ENCODE measurements at regions not wholly inside any gene's neighbourhood (a gene's known extent, or its start where the extent isn't known, plus 50 kb on each side); places are given as distances from the start of the nearest gene placed in this dataset.
"Not testable (repeated sequence)": the region's sequence is repeated elsewhere in the genome, so short reads cannot be mapped to it uniquely, and the experiment has no call there.

DNA sequence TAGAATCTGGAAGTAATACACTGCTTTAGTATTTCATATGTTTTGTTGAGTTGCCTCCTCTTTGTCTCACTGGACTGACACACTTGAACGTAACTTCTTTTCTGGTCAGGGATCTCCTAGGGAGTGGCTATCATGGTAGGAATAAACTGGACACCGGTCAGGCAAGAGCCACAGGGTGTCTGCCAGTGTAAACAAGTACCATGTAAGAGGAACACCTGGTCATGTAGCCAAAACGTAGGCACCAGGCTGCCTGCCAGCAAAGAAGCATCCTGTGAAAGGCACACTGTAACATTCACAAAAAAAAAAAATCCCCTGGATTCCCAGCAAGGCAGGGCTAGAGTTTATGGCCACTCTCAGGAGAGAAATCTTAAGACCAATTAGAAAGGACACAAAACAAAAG is 372.8 kb upstream of the RND3 start:
- peak; percentile 91 for DNase-seq (ENCODE audit: low spot score)
- ATAC-seq, result peak; percentile 98

- DNase-seq (ENCODE audit: low spot score) (no peak), ATAC-seq (peak; percentile 9)
These were observed 372.4 kb upstream of the RND3 start for GRCh38 chr2:150859877-150860276.

DNA sequence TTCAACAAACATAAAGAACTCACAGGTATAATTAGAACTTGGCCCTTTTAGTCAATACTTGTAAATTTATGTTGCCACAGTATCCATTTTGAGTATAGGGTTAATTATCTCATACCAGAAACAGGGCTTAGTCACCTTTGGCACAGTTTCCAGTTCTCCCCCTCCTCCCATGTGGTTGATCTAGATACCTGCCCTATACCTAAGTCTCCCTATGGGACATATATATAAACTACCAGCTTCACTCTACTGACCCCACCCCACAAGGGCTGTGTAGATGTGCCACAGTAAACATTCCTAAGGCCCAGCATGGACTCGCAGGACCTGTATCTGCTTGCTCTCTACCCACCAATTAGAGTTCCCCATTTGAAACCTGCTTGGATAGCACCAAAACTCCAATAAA is 371.7 kb upstream of the RND3 start:
- no peak for ATAC-seq
- DNase-seq (ENCODE audit: low spot score), result no peak

DNA sequence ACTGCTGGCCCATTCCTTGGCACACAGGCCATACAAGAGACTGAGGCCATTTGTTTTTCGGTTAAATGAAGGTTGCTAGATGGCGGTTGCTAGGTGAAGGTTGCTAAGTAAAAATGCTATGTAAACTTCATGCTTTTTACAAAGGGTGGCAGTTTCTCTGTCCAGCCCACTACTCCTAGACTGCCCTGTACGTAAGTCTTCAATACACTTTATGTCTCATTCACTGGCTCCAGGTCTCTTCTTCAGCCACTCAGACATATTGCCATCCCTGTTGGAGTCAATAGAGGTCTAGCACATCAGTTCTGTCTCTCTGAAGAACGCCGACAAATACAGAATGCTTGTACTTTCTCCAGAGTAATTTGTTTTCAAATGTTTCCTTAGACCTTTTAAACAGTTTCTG is 370.9 kb upstream of the RND3 start:
- ATAC-seq, result no peak
- no peak for DNase-seq (ENCODE audit: low spot score)

DNA sequence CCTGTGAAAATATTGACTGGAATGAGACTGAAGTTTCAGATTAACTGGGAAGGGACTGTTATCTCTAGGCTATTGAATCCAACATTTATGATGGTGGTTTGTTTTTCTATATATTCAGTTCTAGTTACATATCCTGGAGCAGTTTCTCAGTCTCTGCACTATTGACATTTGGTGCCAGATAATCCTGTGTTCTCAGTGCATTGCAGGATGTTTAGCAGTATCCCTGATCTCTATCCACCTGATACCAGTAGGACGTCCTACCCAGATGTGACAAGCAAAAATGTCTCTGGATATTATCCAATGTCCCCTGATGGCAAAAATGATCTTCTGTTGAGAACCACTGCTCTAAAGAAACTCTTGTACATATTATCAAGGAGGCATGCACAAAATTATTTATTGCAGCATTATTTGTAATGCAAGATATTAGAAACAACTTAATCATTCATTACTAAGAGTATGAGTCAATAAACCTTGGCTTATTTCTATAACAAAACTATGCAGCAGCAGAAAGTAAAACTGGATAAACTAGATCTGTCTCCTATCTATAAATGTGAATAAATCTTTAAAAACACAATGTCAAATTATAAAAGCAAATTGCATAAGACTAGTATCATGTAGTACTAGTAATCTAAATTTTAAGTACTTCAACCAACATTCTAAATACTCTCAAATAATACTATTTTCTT is 369.3 kb upstream of the RND3 start:
- ATAC-seq (no peak), DNase-seq (ENCODE audit: low spot score) (no peak)

- ATAC-seq, result no peak
- DNase-seq (ENCODE audit: low spot score), result no peak
These were observed 365.8 kb upstream of the RND3 start for GRCh38 chr2:150853263-150853662.

DNA sequence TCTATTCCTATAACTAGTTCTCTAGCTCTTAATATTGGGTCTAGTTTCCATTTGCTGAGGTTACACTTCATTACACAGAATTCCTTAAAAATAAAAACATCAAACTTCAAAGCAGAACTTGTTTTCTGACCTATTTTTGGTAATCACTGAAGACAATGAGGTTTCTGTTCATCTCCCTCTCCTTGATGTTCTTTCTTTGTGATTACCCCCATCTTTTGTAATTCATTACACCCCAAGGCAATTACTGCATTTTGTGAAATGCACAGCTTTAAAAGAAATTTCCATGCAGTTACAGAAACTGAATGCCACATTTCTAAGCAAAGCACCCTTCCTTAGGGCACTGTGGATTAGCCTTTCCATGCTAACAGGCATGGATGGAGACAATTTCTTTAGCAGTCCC is 363.2 kb upstream of the RND3 start:
- ATAC-seq (no peak), DNase-seq (ENCODE audit: low spot score) (no peak)

DNA sequence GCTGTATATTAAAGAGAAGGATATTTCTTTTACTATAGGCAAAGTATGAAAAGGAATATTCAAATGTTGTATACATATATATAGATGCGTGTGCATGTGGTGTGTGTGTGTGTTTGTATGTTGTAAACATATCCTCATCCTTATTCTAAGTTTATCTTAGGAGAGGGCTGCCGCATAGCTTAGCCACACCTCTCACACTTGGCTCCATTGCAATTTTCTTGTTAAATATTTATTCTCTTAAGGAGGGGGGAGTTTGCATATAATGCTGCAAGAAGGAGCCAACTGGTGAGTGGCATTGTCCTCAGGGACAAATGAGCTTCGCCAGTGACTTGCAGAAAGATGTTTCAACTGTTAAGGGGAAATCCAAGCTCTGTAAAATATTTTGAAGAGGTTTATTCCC is 360.1 kb upstream of the RND3 start:
- DNase-seq (ENCODE audit: low spot score), result no peak
- no peak for ATAC-seq

DNA sequence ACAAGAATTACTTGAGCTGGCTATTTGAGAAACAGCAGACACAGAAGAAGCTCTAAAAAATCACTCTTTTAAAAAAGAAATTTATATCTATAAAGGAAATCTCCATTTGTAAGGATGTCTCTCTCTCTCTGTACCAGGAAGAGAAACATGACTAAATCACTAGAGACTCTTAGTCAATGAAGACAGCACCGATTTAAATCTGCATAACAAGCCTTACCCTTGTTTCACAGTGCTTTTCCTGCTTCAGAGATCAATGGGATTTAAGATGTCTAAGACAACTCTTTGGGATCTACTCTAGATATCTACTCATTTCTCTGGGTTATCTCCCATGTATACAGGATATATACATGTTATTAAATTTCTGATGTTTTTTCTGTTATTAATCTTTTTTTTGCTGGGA is 359.2 kb upstream of the RND3 start:
- no peak for ATAC-seq

DNA sequence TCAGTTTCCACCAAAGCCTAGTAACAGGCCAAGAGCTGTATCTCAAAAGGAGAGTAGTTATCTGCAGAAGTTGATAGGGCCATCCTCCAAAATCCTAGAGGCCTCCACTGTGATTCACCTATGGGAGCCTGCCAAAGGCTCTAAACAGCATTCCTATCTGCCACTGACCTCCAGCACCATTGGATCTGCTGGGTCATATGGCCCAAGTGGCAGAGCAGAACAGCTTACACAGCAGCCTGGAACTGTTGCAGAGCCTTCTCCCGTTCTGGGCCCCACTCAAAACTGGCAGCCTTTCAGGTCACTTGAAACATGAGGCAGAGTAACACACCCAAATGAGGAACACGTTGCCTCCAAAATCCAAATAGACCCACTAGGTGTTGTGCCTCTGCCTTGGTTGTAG is 345.2 kb upstream of the RND3 start:
- DNase-seq (ENCODE audit: low spot score) (no peak), ATAC-seq (no peak)

More for the DNA sequence above, 359.2 kb upstream of the RND3 start:
- no peak for DNase-seq (ENCODE audit: low spot score)

DNA sequence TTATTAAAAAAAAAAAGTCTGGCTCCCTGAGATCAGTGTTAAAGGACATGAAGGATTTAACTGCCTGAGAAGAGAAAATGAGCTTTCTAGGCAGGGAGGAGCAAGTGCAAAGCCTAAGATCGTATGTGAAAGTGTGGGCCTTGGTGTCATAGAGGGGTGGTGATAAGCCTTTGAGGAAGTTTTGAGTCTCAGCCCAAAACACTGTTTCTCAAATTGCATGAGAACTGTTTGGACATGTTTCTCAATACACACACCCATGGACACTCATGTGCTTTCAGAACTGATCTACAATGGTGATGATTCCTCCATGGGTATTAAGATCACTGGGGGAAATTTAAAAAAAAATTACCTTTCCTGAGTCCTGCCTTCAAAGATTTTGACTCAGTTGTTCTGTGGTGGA is 336.7 kb upstream of the RND3 start:
- ATAC-seq (no peak), DNase-seq (ENCODE audit: low spot score) (no peak)

- ATAC-seq (no peak), DNase-seq (ENCODE audit: low spot score) (no peak)
These were observed 330.0 kb upstream of the RND3 start for GRCh38 chr2:150817422-150817821.

GRCh38 chr2:150812664-150813367 is 325.3 kb upstream of the RND3 start:
- no peak for DNase-seq (ENCODE audit: low spot score)
- no peak for ATAC-seq

DNA sequence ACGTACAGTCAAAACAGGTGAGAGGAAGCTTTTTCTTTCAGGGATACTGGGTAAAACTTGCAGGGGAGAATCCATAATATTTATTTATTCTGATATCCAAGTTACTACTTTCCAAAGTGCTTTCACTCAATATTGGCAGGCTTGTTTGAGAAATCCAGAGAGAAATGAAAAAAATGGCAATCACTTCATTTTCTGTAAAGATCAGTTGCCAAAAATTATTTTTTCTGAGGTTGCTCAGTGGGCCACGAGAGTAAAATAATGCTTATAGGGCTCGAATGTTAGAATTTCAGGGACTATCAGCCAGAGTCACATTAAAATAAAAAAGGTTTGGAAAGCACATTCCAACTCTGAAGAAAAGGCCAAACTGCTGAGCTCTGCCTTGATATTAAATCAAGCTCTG is 324.6 kb upstream of the RND3 start:
- ATAC-seq (no peak), DNase-seq (ENCODE audit: low spot score) (no peak)

- DNase-seq (ENCODE audit: low spot score) (no peak), ATAC-seq (peak; percentile 76)
These were observed 323.9 kb upstream of the RND3 start for GRCh38 chr2:150811259-150811855.

DNA sequence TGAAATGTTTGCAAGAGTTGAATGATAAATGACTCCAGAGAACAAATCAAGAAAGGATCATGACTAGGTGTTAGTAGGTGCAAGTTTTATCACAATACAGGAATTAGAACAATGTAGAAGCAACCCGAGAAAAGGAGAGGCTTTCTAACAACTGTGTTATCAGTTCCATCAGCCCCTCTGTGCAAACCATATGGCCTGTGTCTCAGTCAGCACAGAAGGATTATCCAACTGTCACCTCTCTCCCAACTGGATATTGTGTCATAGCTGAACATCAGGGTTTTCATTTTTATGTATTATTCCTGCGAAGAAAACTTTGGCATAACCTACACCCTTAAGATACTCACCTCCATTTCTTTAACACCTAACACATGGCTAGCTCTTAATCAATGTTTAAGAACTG is 321.6 kb upstream of the RND3 start:
- no peak for ATAC-seq
- no peak for DNase-seq (ENCODE audit: low spot score)

DNA sequence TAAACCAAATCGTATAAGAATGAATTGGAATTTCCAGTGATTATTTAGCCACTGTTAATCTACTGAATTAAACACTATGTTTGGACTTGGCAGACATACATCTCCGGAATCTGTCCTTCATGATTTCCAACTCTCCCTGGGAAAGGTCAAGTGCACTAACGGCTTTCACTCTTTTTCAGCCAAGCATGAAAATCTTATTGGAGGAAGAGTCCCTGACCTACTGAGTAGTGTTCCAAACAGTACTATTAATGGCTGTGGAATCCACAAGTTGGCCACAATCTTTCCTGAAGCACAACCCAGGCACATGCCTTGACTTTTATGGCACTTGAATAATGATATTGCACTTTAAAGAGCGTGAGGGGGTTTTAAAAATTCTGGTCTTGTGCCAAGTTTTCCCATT is 318.9 kb upstream of the RND3 start:
- ATAC-seq (no peak), DNase-seq (ENCODE audit: low spot score) (no peak)

- DNase-seq (ENCODE audit: low spot score) (no peak), ATAC-seq (no peak)
These were observed 316.4 kb upstream of the RND3 start for GRCh38 chr2:150803689-150804398.

- DNase-seq (ENCODE audit: low spot score), result no peak
- no peak for ATAC-seq
These were observed 315.2 kb upstream of the RND3 start for GRCh38 chr2:150802635-150803034.

GRCh38 chr2:150796236-150796635 is 308.8 kb upstream of the RND3 start:
- ATAC-seq; DNase-seq (ENCODE audit: low spot score): not testable (repeated sequence)

DNA sequence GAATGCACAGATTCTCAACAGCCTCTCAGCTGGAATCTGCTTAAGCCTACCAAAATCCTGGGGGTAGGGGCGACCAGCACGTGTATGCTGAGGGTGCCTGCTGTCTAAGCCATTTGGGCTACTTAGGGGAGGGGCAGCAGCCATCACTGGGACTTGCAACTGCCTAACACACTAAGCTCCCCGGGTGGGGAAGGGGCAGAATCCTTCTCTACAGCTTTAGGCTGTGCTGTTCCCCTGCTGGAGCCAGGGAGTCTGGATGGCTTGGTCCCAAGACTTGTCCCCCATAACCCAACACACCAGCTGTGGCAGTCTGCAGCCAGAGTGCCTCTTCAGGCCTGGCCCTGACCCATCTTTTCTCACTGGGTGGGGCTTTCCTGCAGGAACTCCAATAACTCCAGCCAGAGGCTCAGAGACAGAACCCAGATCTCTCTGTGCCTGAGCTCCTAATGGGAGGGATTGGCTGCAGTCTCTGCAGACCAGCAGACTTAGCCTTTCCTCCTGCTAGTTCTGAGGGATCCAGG is 305.4 kb upstream of the RND3 start:
- ATAC-seq (no peak), DNase-seq (ENCODE audit: low spot score) (no peak)

GRCh38 chr2:150791567-150791966 is 304.1 kb upstream of the RND3 start:
- ATAC-seq, result no peak
- no peak for DNase-seq (ENCODE audit: low spot score)

All from left lobe of liver (tissue), 2 donors.